Endothelial cell of umbilical vein (primary cell): ENCODE measurements at regions not wholly inside any gene's neighbourhood (a gene's known extent, or its start where the extent isn't known, plus 50 kb on each side); places are given as distances from the start of the nearest gene placed in this dataset.

ENCODE experiments used
- BruUV-seq: library from RNA; stranded (reverse); fragments of 400-500 nt; replicated peaks from 2 replicates; lab custom pipeline; 2021; lab: Mats Ljungman, UMichigan
- CTCF ChIA-PET: fragments of 300-600, 350-600 bp; sonication (Branson Sonifier 250); formaldehyde crosslinking; loops from one replicate; lab custom pipeline; 2021; ENCODE audit warnings: antibody characterized with exemption, inconsistent platforms; lab: Charles Lee
- POLR2A ChIA-PET: fragments of 300-600, 350-600 bp; sonication (Branson Sonifier 250); formaldehyde crosslinking; loops from one replicate; lab custom pipeline; 2021; ENCODE audit warnings: antibody characterized with exemption, inconsistent platforms; lab: Charles Lee
- DNase-seq: peaks from one replicate; pipeline ENCODE4 v3.0.0-alpha.2; 2011; ENCODE audit warnings: low read depth, low spot score
- FAIRE-seq: peaks from 2 replicates; lab custom pipeline; 2011; peaks lifted over from hg19 to GRCh38; lab: Jason Lieb, UNC
- H2AFZ ChIP-seq: 2 replicates; pipeline ENCODE4 v1.6.0; 2012; ENCODE audit warnings: low read depth, low read length, control low read depth, inconsistent platforms
- H3K27ac ChIP-seq: 2 replicates; pipeline ENCODE4 v1.5.1; 2011; ENCODE audit warnings: low read depth, mild to moderate bottlenecking, control low read depth, low read length, moderate library complexity; ENCODE audit not compliant: insufficient read depth
- H3K27me3 ChIP-seq, 2 experiments: 2 replicates each; pipeline versions ENCODE4 v1.6.0 to v1.6.1; 2011; ENCODE audit warnings: low read length in 2 of 2, mixed read lengths in 1 of 2; ENCODE audit not compliant: control insufficient read depth in 2 of 2, insufficient read depth in 2 of 2
- H3K36me3 ChIP-seq, 2 experiments: 2 replicates in 1 of 2; 3 replicates in 1 of 2; pipeline ENCODE4 v1.5.1; 2011; ENCODE audit warnings: low read length in 2 of 2, mild to moderate bottlenecking in 1 of 2, moderate library complexity in 1 of 2; ENCODE audit not compliant: control insufficient read depth in 2 of 2, insufficient read depth in 2 of 2; ENCODE audit errors: extremely low read depth in 1 of 2
- H3K4me1 ChIP-seq: 3 replicates; pipeline ENCODE4 v1.5.1; 2011; ENCODE audit warnings: mild to moderate bottlenecking, low read length; ENCODE audit not compliant: control insufficient read depth, insufficient read depth; ENCODE audit errors: extremely low read depth
- H3K4me2 ChIP-seq: 2 replicates; pipeline ENCODE4 v1.6.1; 2011; ENCODE audit warnings: low read length, control low read depth, mixed read lengths; ENCODE audit not compliant: insufficient read depth
- H3K4me3 ChIP-seq, 3 experiments: fragments of 200-600 bp in 1 of 3; sonication (generic), shearing (Covaris generic) in 1 of 3; replicated peaks in 1 of 3; 2 replicates each; pipeline ENCODE4 v1.5.1; 2011 to 2016; ENCODE audit warnings: control low read depth in 3 of 3, low read length in 3 of 3, mild to moderate bottlenecking in 2 of 3, inconsistent platforms in 1 of 3, low read depth in 1 of 3, moderate library complexity in 1 of 3; ENCODE audit not compliant: insufficient read depth in 1 of 3
- H3K79me2 ChIP-seq: 2 replicates; pipeline ENCODE4 v1.6.0; 2012; ENCODE audit warnings: low read length, inconsistent platforms; ENCODE audit not compliant: control insufficient read depth, insufficient read depth
- H3K9ac ChIP-seq: replicated peaks from 2 replicates; pipeline ENCODE3; 2011; ENCODE audit warnings: low read length, control low read depth; ENCODE audit not compliant: insufficient read depth; ENCODE audit errors: extremely low read depth
- H3K9me1 ChIP-seq: replicated peaks from 3 replicates; pipeline ENCODE4 v1.6.0; 2011; ENCODE audit warnings: mild to moderate bottlenecking, low read length; ENCODE audit not compliant: control insufficient read depth, insufficient read depth; ENCODE audit errors: extremely low read depth
- H3K9me3 ChIP-seq: replicated peaks from 2 replicates; pipeline ENCODE4 v1.5.1; 2012; ENCODE audit warnings: low read length, inconsistent platforms; ENCODE audit not compliant: control insufficient read depth, insufficient read depth
- H4K20me1 ChIP-seq: replicated peaks from 2 replicates; pipeline ENCODE3; 2011; ENCODE audit warnings: mild to moderate bottlenecking, low read length; ENCODE audit not compliant: control insufficient read depth, insufficient read depth; ENCODE audit errors: extremely low read depth
- EZH2 ChIP-seq: IDR thresholded peaks from 2 replicates; pipeline ENCODE4 v1.6.1; 2012; ENCODE audit warnings: borderline replicate concordance, low read depth, mild to moderate bottlenecking, moderate library complexity, low read length, inconsistent platforms; ENCODE audit not compliant: severe bottlenecking
- MYC ChIP-seq: IDR thresholded peaks from one replicate; pipeline ENCODE4 v1.6.1; 2011; ENCODE audit warnings: mild to moderate bottlenecking, low read depth, low read length
- POLR2AphosphoS5 ChIP-seq: IDR thresholded peaks from 2 replicates; pipeline ENCODE4 v1.6.1; 2012; ENCODE audit warnings: low read depth, mild to moderate bottlenecking, control low read depth, low read length, moderate library complexity; ENCODE audit not compliant: insufficient read depth
- dilution Hi-C: fragments of 300-500 bp; cut with MboI; formaldehyde crosslinking; loops from one replicate; pipeline ENCODE4 v1.15.0; 2019; ENCODE audit warnings: low sequenced_read_pairs; ENCODE audit not compliant: extremely low pct_ligation_motif_present
- intact Hi-C: fragments of 100-400 bp; cut with micrococcal nuclease; formaldehyde crosslinking; loops from one replicate; pipeline ENCODE4 v1.10.0; 2022
- TF ChIP-seq, protein P1 (sequence below), 2 donors: IDR thresholded peaks; 1 replicate in 1 of 2; 2 replicates in 1 of 2; pipeline ENCODE4 v1.5.1; 2011; ENCODE audit warnings: low read length in 2 of 2, mild to moderate bottlenecking in 2 of 2, moderate library complexity in 2 of 2, control low read depth in 1 of 2, inconsistent platforms in 1 of 2, low read depth in 1 of 2; ENCODE audit not compliant: insufficient read depth in 1 of 2; ENCODE audit errors: extremely low read depth in 1 of 2

- BruUV-seq: no TSS peak
- intact Hi-C loops: loop anchor here (1.0 to 2.0 kb wide), 2 partner anchors 160 to 1506 kb away; partner anchors contain the start of gene CPEB2
These were observed 160.4 kb downstream of the CPEB2 start for GRCh38 chr4:15162465-15163283.

GRCh38 chr4:15163284-15163645 lies 161.0 kb downstream of the CPEB2 start:
- dilution Hi-C loops: no loop called here
- H3K79me2 ChIP-seq: no peaks in the 10 kb centered on the region
- no peak for FAIRE-seq

More at GRCh38 chr4:15162465-15163283, 160.4 kb downstream of the CPEB2 start:
- Histone ChIP-seq H3K36me3 (no peaks in the 10 kb centered on the region), H3K9me1 (no peaks in the 10 kb centered on the region), H3K4me2 (no peak overlapping the region), H3K79me2 (no peaks in the 10 kb centered on the region), H2AFZ (no peak overlapping the region), H3K4me1 (no peaks in the 10 kb centered on the region), H3K27ac (no peak overlapping the region), H3K9me3 (no peaks in the 10 kb centered on the region), H4K20me1 (no peaks in the 10 kb centered on the region), H3K27me3 (peaks cover 0 to 9% of the 10 kb centered on the region in 2 experiments), H3K4me3 (no peak overlapping the region), H3K9ac (no peak overlapping the region)
- POLR2A ChIA-PET: no interaction called here
- FAIRE-seq (peak; percentile 18), DNase-seq (peak; percentile 16)
- CTCF ChIA-PET: interaction anchor here (1.2 to 1.7 kb wide), 4 partner anchors 14 to 1509 kb away, joined by 4 to 8 read pairs (median 5); no protein-coding TSS in a partner anchor
- dilution Hi-C loops: no loop called here
- TF ChIP-seq POLR2AphosphoS5: no peak
- TF ChIP-seq, protein P1, sequence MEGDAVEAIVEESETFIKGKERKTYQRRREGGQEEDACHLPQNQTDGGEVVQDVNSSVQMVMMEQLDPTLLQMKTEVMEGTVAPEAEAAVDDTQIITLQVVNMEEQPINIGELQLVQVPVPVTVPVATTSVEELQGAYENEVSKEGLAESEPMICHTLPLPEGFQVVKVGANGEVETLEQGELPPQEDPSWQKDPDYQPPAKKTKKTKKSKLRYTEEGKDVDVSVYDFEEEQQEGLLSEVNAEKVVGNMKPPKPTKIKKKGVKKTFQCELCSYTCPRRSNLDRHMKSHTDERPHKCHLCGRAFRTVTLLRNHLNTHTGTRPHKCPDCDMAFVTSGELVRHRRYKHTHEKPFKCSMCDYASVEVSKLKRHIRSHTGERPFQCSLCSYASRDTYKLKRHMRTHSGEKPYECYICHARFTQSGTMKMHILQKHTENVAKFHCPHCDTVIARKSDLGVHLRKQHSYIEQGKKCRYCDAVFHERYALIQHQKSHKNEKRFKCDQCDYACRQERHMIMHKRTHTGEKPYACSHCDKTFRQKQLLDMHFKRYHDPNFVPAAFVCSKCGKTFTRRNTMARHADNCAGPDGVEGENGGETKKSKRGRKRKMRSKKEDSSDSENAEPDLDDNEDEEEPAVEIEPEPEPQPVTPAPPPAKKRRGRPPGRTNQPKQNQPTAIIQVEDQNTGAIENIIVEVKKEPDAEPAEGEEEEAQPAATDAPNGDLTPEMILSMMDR (IDR thresholded peaks at IDR 0.05; ENCODE audit: extremely low read depth in 1 of 2, insufficient read depth in 1 of 2, low read depth in 1 of 2, low read length in 2 of 2): peak; percentile 7 to 38

More at GRCh38 chr4:15163284-15163645, 161.0 kb downstream of the CPEB2 start:
- no TSS peak for BruUV-seq
- no peak for DNase-seq
- POLR2A ChIA-PET: no interaction called here
- Histone ChIP-seq H4K20me1 (no peaks in the 10 kb centered on the region), H3K36me3 (no peaks in the 10 kb centered on the region), H3K9ac (no peak overlapping the region), H3K27ac (no peak overlapping the region), H2AFZ (no peak overlapping the region), H3K27me3 (peaks cover 0 to 9% of the 10 kb centered on the region in 2 experiments), H3K4me2 (no peak overlapping the region), H3K9me3 (no peaks in the 10 kb centered on the region), H3K9me1 (no peaks in the 10 kb centered on the region), H3K4me3 (no peak overlapping the region), H3K4me1 (no peaks in the 10 kb centered on the region)
- CTCF ChIA-PET: interaction anchor here (1.2 to 1.7 kb wide), 4 partner anchors 14 to 1509 kb away, joined by 4 to 8 read pairs (median 6); no protein-coding TSS in a partner anchor
- intact Hi-C loops: loop anchor here (2.0 kb wide), 1 partner anchor 160 kb away; the partner anchor contains the start of gene CPEB2
- TF ChIP-seq MYC: no peak
- TF ChIP-seq EZH2: no peak
